Erythroblast (primary cell): ENCODE measurements at regions not wholly inside any gene's neighbourhood (a gene's known extent, or its start where the extent isn't known, plus 50 kb on each side); places are given as distances from the start of the nearest gene placed in this dataset.

Experiments
- DNase-seq, 2 experiments: peaks; one replicate each; lab custom pipeline; 2025; lab: John Stamatoyannopoulos, UW
- GATA1 ChIP-seq: IDR thresholded peaks from 2 replicates; pipeline ENCODE4 v1.6.1; 2011; ENCODE audit warnings: low read depth, mild to moderate bottlenecking, control low read depth, low read length, moderate library complexity
- POLR2A ChIP-seq: IDR thresholded peaks from 2 replicates; pipeline ENCODE4 v1.6.1; 2011; ENCODE audit warnings: mild to moderate bottlenecking, low read length

DNA sequence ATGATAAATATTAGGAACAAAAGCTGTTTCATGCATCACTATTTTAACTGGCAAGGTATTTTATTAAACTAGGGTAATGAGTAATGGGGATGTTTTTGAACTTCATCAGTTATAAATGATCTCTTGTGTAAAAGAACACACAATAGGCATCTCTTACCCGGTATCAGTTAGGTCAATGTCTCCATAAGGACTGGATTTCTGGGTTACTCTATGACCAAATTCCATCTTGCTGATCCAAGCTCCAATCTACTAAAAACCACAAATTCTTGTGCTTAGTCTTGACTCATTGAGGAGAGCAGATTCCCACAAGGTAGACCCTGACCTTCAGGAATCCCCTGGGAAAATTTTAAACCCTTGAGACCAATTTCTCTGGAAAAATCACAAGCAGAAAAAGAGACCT, 1167.7 kb downstream of the XPNPEP1 start:
- TF ChIP-seq POLR2A = no peak
- no peak for TF ChIP-seq GATA1
- no peak for DNase-seq

DNA sequence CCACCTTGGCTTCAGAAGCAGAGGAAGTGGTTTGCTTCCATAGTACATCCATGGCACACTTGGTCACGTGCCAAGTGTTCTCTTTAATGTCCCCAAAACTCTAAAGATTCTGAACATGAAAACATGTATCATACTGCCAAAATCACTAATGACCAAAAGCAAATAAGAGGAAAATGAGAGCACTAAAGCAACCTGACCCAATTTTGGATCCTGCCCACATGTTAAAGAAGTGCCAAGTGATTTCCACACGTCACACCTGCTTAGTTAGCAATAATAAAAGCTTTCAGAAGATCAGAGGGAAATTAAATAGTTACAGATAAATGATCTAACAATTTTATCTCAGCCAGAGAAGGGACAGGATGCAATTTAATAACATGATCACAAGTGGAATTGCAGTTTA, 1170.0 kb downstream of the XPNPEP1 start:
- TF ChIP-seq GATA1 = no peak
- no peak for TF ChIP-seq POLR2A
- no peak for DNase-seq

DNA sequence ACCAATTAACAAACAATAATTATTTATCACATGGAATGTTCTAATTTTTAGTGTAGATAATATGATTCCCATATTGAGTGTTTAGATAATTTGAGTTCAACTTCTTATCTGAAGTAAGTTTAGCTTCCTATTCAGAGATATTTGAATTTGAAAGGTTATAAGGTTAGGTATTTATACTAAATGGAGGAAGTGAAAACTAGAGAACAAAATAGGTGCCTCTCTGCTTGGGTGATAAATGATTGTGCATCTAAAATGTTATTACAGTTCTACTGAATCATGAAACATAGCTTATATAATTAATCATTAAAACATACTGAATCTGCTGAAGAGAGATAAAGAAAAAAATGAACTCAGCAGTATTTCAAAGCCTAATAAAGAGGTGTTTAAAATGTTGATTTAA, 1174.3 kb downstream of the XPNPEP1 start:
- no peak for TF ChIP-seq GATA1
- no peak for TF ChIP-seq POLR2A
- DNase-seq = no peak

DNA sequence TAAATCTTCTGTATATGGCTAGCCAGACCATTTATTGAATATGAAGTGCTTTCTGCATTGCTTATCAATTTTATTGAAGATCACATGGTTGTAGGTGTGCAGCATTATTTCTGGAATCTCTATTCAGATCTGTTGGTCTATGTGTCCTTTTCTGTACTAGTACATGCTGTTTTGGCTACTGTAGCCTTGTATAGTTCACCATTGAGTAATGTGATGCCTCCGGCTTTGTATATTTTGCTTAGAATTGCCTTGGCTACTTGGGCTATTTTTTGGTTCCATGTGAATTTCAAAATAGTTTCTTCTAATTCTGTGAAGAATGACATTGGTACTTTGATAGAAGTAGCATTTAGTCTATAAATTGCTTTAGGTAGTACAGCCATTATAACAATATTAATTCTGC, 1187.2 kb downstream of the XPNPEP1 start:
- no peak for TF ChIP-seq GATA1
- no peak for TF ChIP-seq POLR2A

DNA sequence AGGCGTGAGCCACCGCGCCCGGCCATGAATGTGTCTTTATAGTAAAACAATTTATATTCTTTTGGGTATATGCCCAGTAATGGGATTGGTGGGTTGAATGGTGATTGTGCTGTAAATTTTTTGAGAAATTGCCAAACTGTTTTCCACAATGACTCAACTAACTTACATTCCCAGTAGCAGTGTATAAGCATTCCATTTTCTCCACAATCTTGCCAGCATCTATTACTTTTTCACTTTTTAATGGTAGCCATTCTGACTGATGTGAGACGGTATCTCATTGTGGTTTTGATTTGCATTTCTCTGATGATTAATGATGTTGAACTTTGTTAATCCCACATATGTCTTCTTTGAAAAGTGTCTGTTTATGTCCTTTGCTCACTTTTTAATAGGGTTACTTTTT, 1187.9 kb downstream of the XPNPEP1 start:
- DNase-seq = no peak
- no peak for TF ChIP-seq POLR2A
- TF ChIP-seq GATA1 = no peak

More for the DNA sequence above, 1187.2 kb downstream of the XPNPEP1 start:
- DNase-seq = no peak

DNA sequence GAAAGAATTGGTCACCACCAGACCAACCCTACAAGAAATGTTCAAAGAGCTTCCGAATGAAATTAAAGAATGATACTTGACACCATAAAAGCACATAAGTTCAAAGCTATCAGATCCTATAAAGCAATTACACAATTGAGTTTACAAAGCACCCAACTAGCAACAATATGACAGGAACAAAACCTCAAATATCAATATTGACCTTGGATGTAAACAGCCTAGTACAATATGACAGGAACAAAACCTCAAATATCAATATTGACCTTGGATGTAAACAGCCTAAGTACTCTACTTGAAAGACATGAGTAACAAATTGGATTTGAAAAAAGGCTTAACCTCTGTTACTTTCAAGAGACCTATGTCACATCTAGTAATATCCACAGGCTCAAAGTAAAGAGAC, 1201.4 kb downstream of the XPNPEP1 start:
- TF ChIP-seq GATA1 = no peak
- no peak for DNase-seq

DNA sequence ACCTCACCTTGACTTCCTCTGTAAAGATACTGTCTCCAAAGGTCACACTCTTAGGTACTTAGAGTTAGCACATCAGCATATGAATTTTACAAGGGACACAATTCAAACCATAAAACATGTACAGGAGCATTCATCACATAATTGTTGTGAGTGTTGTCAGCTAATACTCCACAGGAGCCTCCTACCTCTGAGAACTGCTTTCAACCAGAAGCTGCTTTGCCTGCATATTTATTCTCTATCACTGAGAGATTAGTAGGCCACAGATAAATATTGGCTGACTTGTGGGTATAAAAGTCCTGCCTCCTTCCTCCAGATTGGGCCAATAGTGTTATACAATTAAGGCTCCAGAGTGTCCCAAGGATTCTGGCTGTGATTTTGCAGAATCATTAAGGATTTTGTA, 1207.0 kb downstream of the XPNPEP1 start:
- DNase-seq = no peak

DNA sequence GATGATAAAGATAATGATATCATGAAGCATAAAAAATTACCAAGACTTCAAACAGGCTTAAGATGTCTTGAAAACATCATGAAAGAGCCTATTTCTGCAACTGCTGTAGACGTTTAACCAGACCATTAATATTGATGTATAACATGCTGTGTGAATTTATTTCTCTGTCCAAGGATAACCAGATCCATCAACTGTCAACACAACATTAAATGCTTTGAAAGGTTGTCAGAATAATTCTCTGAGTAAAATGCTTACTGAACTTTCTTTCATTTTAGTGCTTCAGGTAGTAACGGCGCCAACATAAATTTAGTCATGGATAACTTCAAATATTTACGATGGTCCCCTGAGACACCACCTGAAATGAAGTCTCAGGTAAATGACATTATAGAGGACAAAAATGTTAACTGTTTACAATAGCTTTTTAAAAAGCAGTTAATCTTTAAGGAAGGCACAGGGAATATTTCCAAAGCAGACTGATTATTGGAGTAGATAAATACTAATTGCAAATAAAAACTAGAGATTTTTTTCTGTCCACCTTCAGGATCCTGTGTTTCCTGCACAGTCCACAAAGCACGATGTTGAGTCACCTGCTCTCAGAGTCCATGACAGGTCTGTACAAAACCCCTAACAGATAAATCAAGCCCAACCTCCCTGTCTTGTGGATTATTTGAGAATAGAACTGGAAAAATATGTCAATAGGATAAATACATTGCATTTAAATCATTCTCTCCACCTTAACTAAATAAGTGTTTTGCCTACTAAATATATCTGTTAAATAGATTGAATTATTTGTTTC, 1213.2 kb downstream of the XPNPEP1 start:
- TF ChIP-seq POLR2A (no peak), GATA1 (no peak)
- no peak for DNase-seq

More for the DNA sequence above, 1207.0 kb downstream of the XPNPEP1 start:
- TF ChIP-seq POLR2A (no peak), GATA1 (no peak)

DNA sequence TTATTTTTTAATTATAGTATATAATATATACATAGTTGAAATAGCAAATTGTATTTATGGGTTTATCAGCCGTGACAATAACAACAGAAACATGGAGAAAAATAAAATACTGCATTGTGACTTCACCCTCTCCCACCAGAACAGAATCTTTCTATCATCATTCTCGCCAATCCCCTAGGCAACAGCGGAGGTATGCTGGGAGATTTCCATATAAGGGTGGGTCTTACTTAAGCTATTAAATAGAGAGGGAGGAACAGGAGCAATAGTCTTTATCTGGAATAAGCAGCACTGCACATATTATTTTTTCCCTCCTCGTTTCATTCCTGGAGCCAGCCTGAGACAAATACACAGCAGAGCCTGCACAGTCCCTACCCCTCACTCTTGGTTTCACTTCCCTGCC, 1214.9 kb downstream of the XPNPEP1 start:
- DNase-seq = no peak
- no peak for TF ChIP-seq POLR2A
- no peak for TF ChIP-seq GATA1

DNA sequence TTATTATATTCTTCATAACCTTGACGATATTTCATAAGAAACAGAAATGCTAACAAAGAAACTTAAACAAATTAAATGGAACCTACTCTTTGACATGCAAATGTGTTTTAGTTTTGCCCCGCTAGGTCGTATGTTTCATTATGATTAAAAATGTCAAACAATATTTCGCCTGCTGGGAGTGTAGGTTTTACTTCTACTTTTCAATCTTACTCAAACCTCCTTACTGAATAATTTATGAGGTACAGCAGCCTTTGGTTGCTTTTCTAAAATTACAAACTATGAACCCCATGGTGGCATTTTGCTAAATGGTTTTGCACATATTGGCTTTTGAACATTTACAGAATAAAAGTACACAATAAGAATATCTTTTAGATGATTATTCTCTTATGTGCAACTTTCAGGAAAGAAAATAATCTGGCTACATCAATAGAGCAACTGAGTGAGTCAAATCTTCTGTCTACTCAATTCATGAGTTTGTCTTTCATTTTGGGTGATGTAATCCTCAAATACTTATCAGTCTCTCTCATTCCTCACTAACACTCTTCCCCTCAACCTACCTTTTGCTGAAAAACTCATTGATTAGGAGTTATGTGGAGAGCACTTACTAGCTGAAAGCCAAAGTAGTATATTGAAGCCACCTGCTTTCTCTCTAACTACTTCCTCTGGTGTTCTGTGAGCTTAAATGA, 1226.4 kb downstream of the XPNPEP1 start:
- TF ChIP-seq GATA1 (no peak), POLR2A (no peak)

DNA sequence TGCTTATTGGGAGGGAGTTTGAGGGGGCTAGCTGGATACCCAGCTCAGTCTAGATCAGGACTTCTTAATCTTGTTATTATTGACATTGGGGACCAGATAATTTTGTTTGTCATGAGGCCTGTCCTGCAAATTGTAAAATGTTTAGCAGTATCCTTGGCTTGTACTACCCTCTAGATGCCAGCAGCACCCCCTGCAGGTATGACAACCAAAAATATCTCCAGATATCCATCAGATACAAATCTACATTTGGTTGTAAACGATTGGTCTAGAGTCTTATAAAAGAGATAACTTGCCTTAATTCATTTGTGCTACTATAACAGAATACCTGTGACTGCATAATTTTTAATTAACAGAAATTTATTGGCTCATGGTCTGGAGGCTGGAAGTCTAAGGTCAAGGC, 1232.2 kb downstream of the XPNPEP1 start:
- DNase-seq = no peak
- TF ChIP-seq POLR2A (no peak), GATA1 (no peak)

More for the DNA sequence above, 1226.4 kb downstream of the XPNPEP1 start:
- DNase-seq = no peak

DNA sequence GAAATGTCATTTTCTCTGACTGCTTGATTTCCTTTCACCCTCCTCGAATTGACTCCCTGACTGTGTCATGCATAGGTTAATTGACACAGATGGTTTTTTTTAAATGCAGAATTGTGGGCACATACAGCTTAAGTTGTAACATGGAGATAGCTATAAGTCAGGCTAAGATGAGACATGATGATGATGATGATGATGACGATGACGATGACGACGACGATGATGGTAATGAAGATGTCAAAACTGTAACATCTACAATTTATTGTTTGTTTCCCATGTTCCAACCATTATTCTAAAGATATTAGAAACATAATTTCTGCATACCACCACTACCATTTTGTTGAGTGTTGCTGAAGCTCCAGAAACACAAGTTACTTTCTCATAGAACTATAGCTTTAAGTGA, 1232.8 kb downstream of the XPNPEP1 start:
- DNase-seq = no peak
- TF ChIP-seq POLR2A (no peak), GATA1 (no peak)

DNA sequence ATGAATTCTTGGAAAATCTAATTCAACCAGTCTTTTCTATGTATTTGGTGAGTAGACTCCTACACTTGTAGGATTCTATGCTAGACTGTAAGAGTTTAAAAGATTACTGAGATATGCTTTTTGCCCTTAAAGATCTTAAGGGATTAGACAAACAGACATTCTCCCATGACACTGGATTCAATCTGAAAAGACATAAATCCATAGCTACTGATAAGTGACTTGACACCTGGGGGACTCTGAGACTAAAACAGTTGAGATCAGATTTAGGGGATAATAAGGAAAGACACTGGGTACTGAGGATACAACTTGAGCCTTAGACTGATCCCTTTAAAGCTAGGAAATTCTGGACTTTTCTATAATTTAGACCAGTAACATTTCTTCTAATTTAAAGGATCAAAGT, 1233.4 kb downstream of the XPNPEP1 start:
- TF ChIP-seq POLR2A = no peak
- no peak for TF ChIP-seq GATA1
- no peak for DNase-seq

DNA sequence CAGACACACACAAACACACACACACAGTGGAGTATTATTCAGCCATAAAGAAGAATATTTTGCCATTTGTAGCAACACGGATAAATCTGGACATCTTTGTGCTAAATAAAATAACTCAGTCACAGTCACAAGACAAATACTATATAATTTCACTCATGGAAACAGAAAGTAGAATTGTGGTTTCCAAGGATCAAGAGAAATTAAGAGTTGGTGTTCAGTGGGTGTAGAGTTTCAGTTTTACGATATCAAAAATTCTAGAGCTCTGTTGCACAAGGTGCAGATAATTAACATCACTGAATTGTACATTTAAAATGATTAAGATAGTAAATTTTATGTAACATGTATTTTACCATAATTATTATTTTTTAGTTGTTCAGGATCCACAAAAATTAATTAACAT, 1235.0 kb downstream of the XPNPEP1 start:
- DNase-seq = no peak
- TF ChIP-seq GATA1 (no peak), POLR2A (no peak)

DNA sequence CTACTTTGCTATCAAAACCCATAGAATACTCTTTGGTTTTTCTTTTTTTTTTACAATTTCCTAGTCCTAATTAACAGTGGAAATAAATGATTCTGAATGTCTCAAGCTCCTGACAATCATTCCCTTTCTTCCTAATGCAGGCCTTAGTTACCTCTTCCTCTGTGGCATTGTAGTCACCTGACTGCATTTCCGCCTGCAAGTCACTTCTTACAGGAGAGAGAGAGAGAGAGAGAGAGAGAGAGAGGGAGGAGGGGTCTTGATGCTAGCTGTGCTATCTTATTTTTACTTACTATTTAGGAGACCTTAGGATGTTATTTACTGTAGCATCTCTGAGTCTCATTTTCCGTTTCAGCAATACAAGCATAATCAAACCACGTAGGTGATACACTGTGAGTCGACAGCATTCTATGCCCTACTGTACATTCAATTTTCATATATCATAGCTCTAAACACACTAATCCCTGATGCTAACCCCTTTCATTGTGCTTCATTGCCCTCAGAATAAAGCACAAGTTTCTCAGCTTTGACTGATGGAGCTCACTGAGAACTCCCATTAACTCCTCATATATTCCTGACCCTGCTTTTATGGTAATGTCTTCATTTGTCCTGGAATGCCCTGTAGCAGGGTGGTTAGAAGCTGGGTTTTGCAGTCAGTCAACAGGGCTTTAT, 1237.3 kb downstream of the XPNPEP1 start:
- no peak for DNase-seq
- TF ChIP-seq GATA1 (no peak), POLR2A (no peak)
